ENCODE measurements at regions not wholly inside any gene's neighbourhood (a gene's known extent, or its start where the extent isn't known, plus 50 kb on each side); places are given as distances from the start of the nearest gene placed in this dataset.

DNA sequence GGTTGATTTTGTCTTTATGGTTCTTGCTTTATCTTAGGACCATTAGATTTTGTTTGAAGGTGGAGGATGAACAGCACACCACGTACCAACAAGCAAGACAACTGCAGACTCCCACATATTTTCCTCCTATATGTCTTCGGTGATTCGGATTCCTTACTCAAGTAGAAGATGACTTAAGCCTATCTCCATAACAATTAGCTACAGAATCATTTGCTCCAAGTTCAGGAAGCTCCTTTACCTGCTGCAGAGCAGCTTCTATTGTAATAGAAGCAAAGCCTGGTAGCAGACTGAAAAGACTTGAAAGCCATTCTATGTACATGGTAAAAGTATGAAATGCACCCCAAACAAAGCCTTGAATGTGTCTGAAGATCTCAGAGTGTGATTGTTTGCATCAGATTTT lies 229.0 kb downstream of the SOX2 start:
- no peak for TF ChIP-seq POLR2AphosphoS5 (IDR thresholded peaks at IDR 0.05; ENCODE audit: borderline replicate concordance, low read depth, low read length)
- TF ChIP-seq EZH2 (IDR thresholded peaks at IDR 0.05) = no peak
- TF ChIP-seq FOXP2 (optimal IDR thresholded peaks at IDR 0.05; ENCODE audit: control extremely low read depth, extremely low read length, insufficient read depth) = no peak
